Activated CD8-positive, alpha-beta memory T cell treated with anti-CD3 and anti-CD28 coated beads, Interleukin-2, amount 50 U/mL, for 24 hours (primary cell): ENCODE measurements at regions not wholly inside any gene's neighbourhood (a gene's known extent, or its start where the extent isn't known, plus 50 kb on each side); places are given as distances from the start of the nearest gene placed in this dataset.
"Not testable (repeated sequence)": the region's sequence is repeated elsewhere in the genome, so short reads cannot be mapped to it uniquely, and the experiment has no call there.

ENCODE experiments used
- DNase-seq: peaks from one replicate; pipeline ENCODE4 v3.0.0-alpha.2; 2020; ENCODE audit errors: extremely low read depth

DNA sequence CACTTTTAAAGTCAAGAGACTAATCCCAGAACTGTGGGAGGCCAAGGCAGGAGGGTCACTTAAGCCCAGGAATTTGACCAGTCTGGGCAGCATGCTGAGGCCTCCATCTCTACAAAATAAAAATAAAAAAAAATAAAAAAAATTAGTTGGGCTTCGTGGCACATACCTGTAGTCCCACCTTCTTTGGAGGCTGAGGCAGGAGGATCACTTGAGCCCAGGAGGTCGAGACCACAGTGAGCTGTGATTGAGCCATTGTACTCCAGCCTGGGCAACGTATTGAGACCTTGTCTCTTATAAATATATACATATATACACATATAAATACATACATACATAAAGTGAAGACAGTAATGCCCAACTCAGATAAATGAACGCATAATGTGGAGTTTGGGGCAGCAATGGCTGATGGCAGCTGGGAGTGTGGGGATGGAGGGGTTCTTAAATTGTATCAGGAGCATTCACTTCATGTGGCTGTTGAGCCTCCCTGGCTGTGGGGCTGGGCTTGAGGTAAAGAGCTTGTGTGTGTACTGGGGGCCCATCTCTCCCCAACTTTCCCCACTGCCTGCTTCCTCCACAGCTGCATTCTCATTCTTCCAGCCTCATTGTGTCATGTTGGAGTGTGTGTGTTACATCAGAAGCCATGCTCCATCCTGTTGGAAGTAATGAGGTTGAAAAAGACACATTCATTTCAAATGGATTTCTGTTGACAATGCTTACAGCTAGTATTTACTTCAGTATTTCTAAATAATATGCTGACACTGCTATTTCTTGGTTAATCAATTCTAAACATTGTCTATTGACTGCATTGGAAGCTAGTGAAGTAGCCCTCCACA is 96.5 kb upstream of the HS6ST1 start:
- no peak for DNase-seq

GRCh38 chr2:128415779-128416061 is 97.1 kb upstream of the HS6ST1 start:
- no peak for DNase-seq

GRCh38 chr2:128416109-128416785 is 97.6 kb upstream of the HS6ST1 start:
- DNase-seq, result no peak

DNA sequence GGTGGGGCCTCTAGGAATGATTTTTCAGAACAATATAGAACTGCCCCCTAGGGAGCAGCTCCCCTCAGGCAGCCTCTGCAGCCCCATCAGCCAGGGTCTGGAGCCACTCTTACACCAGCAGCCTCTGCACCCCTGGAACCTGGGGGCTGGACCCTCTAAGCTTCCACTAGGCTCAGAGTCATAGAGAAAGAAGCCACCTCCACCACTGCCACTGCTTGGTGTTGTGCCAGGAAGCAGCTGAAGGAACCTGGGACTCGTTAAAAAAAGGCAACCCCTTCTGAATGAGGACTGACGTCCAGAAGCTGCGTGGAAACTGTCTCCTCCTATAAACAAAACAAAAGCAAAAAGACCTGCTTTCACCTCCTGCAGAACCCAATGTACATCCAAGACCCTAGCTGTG is 98.1 kb upstream of the HS6ST1 start:
- no peak for DNase-seq

DNA sequence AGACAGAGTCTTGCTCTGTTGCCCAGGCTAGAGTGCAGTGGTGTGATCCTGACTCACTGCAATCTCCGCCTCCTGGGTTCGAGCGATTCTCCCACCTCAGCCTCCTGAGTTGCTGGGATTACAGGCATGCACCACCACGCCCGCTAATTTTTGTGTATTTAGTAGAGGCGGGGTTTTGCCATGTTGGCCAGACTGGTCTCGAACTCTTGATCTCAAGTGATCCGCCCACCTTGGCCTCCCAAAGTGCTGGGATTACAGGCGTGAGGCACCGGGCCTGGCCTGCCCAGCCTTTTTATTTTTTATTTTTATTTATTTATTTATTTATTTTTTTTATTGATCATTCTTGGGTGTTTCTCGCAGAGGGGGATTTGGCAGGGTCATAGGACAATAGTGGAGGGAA is 98.6 kb upstream of the HS6ST1 start:
- DNase-seq, result not testable (repeated sequence)

- no peak for DNase-seq
Observed at GRCh38 chr2:128420131-128420530, 101.5 kb upstream of the HS6ST1 start.

GRCh38 chr2:128420776-128421175 is 102.1 kb upstream of the HS6ST1 start:
- DNase-seq, result no peak

DNA sequence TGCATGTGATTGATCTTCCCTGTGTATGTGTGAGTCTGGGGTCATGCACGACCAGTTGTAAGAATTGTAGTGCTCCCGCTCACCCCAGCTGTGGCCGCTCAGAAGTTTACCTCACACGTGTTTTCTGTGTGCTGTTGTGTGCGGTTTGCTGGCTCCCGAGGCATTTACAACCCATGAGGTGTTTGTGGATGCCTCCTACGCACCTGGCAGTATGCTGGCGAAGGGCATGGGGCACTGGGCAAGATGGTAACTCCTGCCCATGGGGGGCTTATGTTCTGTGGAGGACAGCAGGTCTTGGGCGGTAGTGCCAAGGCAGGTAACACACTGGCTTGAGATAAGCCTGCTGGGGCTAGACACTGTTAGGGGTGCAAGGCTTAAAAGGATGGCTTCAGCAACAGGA is 102.6 kb upstream of the HS6ST1 start:
- DNase-seq, result no peak

DNA sequence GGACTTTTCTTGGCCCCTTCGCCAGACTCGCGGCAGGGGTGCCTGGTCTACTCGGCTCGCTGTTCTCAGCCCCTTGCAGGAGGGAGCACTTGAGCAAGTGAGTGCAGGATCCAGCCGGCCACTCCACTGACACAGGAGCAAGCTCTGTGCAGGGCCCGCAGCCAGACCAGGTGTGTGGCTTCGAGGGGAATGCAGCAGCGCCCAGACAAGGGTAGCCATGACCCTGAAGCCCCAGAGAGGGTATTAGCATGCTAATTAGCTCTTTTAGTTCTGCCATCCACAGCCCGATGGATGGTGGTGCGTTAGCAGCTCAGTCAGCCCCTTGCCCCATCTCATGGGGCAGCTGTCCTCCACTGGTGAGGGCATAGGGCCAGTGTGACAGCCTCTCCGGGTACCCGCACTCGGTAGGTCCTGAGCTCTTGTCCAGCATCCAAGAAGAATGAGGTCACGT is 103.2 kb upstream of the HS6ST1 start:
- no peak for DNase-seq

DNA sequence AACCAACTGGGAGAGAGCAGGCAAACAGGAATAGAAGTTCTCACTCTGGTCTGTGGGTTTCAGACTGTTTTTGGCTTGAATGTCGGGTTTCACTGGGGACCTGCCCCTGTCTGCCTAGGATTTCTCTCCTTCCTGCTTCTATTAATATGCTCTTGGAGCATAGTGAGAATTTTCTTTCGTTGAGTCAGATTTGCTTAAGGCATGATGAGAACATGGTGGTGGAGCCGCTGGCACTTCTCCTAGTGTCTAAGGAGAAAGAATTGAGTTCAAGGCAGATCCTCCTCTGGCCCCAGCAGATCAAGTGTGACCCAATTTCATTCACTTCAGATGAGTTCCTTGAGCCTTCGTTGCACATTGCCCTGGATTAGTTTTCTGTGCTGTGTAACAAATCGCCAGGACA is 103.9 kb upstream of the HS6ST1 start:
- DNase-seq, result no peak

- no peak for DNase-seq
Observed at GRCh38 chr2:128423788-128424165, 105.1 kb upstream of the HS6ST1 start.

DNA sequence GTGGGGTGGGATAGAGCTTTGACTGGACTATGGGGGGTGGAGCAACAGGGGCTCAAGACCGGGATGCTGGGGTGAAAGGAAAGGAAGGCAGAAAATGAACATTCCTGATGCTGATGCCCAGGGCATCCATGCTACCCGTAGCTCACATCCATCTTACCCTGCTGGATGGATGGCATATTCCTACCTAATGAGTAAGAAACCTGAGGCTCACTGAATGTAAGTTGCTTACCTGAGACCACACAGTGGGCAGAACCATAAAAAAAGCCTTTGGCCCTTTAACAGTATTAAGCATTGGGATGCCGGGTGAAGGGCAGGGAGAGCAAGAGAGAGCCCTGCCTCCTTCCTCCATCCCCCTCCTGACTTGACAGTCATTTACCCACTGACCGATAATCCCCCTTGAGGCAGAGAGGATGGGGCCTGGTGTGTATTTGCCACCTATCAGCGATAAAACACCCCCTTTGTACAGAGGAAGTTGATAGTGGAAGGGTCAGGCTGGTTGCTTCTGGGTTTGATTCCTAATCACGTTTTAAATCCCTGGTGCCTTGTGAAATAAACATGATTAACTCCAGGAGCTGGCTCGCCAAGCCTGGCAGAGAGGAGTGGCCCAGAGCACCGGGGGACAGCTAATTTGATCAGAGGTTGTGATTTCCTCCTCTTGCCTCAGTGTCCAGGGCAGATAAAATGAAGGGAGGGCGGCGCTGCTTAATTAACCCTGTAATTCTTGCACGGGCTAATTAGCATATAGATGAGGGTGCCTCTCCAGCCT is 105.9 kb upstream of the HS6ST1 start:
- DNase-seq, result no peak

- no peak for DNase-seq
Observed at GRCh38 chr2:128425216-128425615, 106.5 kb upstream of the HS6ST1 start.

DNA sequence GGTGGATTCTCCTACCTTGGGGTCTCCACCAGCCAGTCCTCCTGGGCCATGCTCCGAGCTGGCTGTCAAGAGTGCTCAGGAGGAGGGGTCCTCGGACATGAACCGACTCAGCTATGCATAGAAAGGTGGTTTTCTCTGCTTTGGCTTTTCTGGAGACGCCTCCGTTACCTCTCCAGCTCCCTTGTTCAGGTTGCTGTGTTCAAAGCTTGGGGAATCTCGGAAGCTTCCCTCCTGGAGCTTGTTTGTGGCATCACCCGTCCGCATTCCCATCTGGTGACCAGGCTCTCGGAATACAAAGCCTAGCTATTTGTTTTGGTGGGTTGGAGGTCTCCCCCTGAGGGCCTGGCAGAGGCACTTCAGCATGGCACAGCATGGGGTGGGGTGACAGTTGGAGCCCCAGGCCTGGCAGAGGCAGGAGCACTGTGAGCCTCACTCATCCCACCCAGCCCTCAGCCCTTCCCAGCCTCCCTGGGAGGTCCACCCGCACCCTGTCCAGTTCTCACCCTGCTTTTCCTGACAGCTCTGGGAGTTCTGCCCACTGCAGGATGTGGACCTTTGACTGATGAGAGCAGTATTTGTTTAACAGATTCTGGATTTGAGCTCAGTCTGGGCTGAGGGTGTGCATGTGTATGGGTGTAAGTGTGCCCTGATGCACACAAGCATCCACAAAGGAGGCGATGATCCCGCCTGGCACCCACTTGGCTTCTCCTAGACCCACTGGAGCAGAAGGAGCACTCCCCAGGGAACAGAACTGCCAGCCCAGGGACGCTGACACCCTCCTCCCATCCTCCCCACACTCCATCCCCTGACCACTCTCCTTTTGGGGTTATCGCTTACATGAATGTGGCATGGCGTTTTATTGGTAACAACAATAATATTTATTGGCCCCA is 107.3 kb upstream of the HS6ST1 start:
- no peak for DNase-seq

GRCh38 chr2:128427413-128427755 is 108.7 kb upstream of the HS6ST1 start:
- DNase-seq, result no peak

- DNase-seq, result no peak
Observed at GRCh38 chr2:128428415-128428814, 109.7 kb upstream of the HS6ST1 start.

GRCh38 chr2:128432423-128432822 is 113.8 kb upstream of the HS6ST1 start:
- DNase-seq, result no peak

- no peak for DNase-seq
Observed at GRCh38 chr2:128433911-128434550, 115.4 kb upstream of the HS6ST1 start.

- no peak for DNase-seq
Observed at GRCh38 chr2:128435576-128436478, 117.2 kb upstream of the HS6ST1 start.

GRCh38 chr2:128436479-128437203 is 118.0 kb upstream of the HS6ST1 start:
- DNase-seq, result no peak
